Small intestine (tissue), 7 donors: ENCODE measurements at regions not wholly inside any gene's neighbourhood (a gene's known extent, or its start where the extent isn't known, plus 50 kb on each side); places are given as distances from the start of the nearest gene placed in this dataset.
"Not testable (repeated sequence)": the region's sequence is repeated elsewhere in the genome, so short reads cannot be mapped to it uniquely, and the experiment has no call there.

ENCODE experiments used
- DNase-seq, 2 donors: peaks; one replicate each; pipeline versions ENCODE4 v3.0.0 to v3.0.0-alpha.2; 2013
- FAIRE-seq: peaks from 2 replicates; lab custom pipeline; 2012; peaks lifted over from hg19 to GRCh38; lab: Jason Lieb, UNC
- H3K27ac ChIP-seq, 3 donors: one replicate each; pipeline ENCODE4 v1.5.1; 2013; ENCODE audit warnings: low read length in 2 of 3, mild to moderate bottlenecking in 2 of 3, control low read depth in 1 of 3, inconsistent platforms in 1 of 3, low read depth in 1 of 3, moderate library complexity in 1 of 3
- H3K27me3 ChIP-seq, 3 donors: one replicate each; pipeline ENCODE4 v1.6.1; 2013; ENCODE audit warnings: low read length in 3 of 3, inconsistent platforms in 1 of 3; ENCODE audit not compliant: control insufficient read depth in 3 of 3, insufficient read depth in 3 of 3
- H3K36me3 ChIP-seq, 3 donors: one replicate each; pipeline ENCODE4 v1.6.1; 2013; ENCODE audit warnings: low read length in 3 of 3, inconsistent platforms in 1 of 3, low read depth in 1 of 3, mild to moderate bottlenecking in 1 of 3, moderate library complexity in 1 of 3; ENCODE audit not compliant: control insufficient read depth in 3 of 3, insufficient read depth in 2 of 3
- H3K4me1 ChIP-seq, 3 donors: one replicate each; pipeline ENCODE4 v1.6.1; 2013; ENCODE audit warnings: low read length in 2 of 3, inconsistent platforms in 1 of 3, low read depth in 1 of 3, mild to moderate bottlenecking in 1 of 3, moderate library complexity in 1 of 3; ENCODE audit not compliant: control insufficient read depth in 3 of 3, insufficient read depth in 2 of 3
- H3K4me3 ChIP-seq, 3 donors: one replicate each; pipeline ENCODE4 v1.5.1; 2013; ENCODE audit warnings: low read length in 3 of 3, control low read depth in 1 of 3, inconsistent platforms in 1 of 3, low read depth in 1 of 3, mild to moderate bottlenecking in 1 of 3, moderate library complexity in 1 of 3
- H3K9me3 ChIP-seq, 2 donors: one replicate each; pipeline ENCODE4 v1.6.1; 2013; ENCODE audit warnings: low read depth in 1 of 2, low read length in 1 of 2; ENCODE audit not compliant: control insufficient read depth in 2 of 2, insufficient read depth in 1 of 2
- WGBS, 3 donors: extraction: QIAGEN DNeasy Blood & Tissue Kit; methylation state at CpG; one replicate each; pipeline ENCODE4 v1.1.7; 2013; 5-methylcytosine and 5-hydroxymethylcytosine counted together
- donor health status: healthy with polysubstance abuse.
- donor health status: control.
- donor health status: control.
- donor health status: Bipolar disorder and iron deficiency.
- donor health status: healthy.

DNA sequence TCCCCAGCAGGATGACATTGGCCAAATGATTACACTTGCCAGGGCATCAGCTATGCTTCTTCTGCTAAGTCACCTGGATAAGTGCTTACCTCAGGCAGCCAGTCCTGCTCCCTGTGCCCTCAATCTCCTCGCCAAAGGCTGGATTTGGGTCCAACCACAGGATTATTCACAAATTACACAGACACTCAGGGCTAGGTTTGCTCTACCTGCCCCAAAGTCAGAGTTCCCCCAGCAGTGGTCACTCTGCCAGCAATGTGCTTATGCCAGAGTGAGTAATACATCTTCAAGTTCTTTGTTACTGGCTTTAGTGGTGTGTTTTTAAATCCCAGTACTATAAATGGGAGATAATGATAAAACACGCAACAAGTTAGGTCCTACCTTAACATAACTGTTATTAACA is 189.7 kb upstream of the SEMA3D start:
- Histone ChIP-seq H3K27me3 (no peaks in the 10 kb centered on the region), H3K27ac (no peak overlapping the region), H3K4me1 (no peaks in the 10 kb centered on the region), H3K9me3 (no peaks in the 10 kb centered on the region), H3K36me3 (no peaks in the 10 kb centered on the region), H3K4me3 (no peak overlapping the region)
- DNase-seq (no peak), FAIRE-seq (no peak)
- 83 to 90% (median 90%) methylated on average over 2 of the region's 2 CpGs for WGBS, 3 donors

DNA sequence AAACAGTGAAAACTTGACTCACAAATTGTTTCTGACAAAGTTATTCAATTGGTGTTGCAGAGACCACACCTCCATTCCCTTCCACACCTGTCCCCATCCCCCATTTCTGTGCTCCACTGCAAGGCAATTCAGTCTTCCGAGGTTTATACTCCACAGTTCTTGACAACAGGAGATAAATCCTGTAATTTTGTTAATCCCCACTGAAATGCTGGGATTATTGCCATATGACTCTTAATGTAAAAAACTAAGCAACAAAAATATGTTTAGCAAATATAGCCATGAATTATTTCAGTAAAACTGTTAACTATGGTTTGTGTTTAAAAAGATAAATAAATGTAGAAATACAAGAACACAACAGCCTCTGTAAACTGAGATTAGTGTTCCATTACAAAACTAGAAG is 170.1 kb upstream of the SEMA3D start:
- H3K4me3 ChIP-seq = no peak overlapping the region
- no peaks in the 10 kb centered on the region for H3K9me3 ChIP-seq
- no peaks in the 10 kb centered on the region for H3K4me1 ChIP-seq
- DNase-seq (no peak), FAIRE-seq (no peak)
- no peaks in the 10 kb centered on the region for H3K36me3 ChIP-seq
- H3K27ac ChIP-seq = no peak overlapping the region
- 38 to 55% (median 50%) methylated on average over 1 of the region's 1 CpG for WGBS, 3 donors
- no peaks in the 10 kb centered on the region for H3K27me3 ChIP-seq

GRCh38 chr7:85343484-85343883 is 156.6 kb upstream of the SEMA3D start:
- no peak for FAIRE-seq
- DNase-seq = no peak
- H3K36me3 ChIP-seq = no peaks in the 10 kb centered on the region
- no peaks in the 10 kb centered on the region for H3K27me3 ChIP-seq
- no peaks in the 10 kb centered on the region for H3K4me1 ChIP-seq
- no peak overlapping the region for H3K27ac ChIP-seq
- H3K9me3 ChIP-seq = no peaks in the 10 kb centered on the region
- H3K4me3 ChIP-seq = no peak overlapping the region

GRCh38 chr7:85342781-85343180 is 155.9 kb upstream of the SEMA3D start:
- FAIRE-seq = no peak
- H3K27me3 ChIP-seq = no peaks in the 10 kb centered on the region

DNA sequence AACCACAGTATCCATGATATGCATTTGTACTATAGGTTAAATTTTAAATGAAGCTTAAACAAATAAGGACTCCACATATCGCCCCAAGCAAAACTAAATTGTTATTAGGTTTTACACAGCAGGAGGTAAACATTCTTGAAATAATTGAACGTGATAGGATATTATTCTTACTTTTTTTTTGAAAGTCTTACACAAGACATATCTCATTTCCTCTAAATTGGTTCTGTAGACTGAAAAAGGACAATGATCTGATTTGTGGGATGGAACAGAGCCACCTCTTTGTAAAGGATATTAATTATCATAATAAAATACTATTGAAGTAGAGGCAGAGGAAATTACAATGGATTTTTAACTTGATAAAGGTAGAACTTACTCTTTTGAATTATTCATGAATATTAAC is 155.1 kb upstream of the SEMA3D start:
- H3K36me3 ChIP-seq = no peaks in the 10 kb centered on the region
- H3K4me1 ChIP-seq = no peaks in the 10 kb centered on the region
- H3K27me3 ChIP-seq = no peaks in the 10 kb centered on the region
- FAIRE-seq (no peak), DNase-seq (no peak)
- 6 to 48% (median 21%) methylated on average over 2 of the region's 2 CpGs for WGBS, 3 donors
- H3K9me3 ChIP-seq = no peaks in the 10 kb centered on the region
- no peak overlapping the region for H3K4me3 ChIP-seq
- no peak overlapping the region for H3K27ac ChIP-seq

More at GRCh38 chr7:85342781-85343180, 155.9 kb upstream of the SEMA3D start:
- Histone ChIP-seq H3K27ac (no peak overlapping the region), H3K36me3 (no peaks in the 10 kb centered on the region), H3K4me3 (no peak overlapping the region), H3K9me3 (no peaks in the 10 kb centered on the region), H3K4me1 (no peaks in the 10 kb centered on the region)
- DNase-seq = no peak

DNA sequence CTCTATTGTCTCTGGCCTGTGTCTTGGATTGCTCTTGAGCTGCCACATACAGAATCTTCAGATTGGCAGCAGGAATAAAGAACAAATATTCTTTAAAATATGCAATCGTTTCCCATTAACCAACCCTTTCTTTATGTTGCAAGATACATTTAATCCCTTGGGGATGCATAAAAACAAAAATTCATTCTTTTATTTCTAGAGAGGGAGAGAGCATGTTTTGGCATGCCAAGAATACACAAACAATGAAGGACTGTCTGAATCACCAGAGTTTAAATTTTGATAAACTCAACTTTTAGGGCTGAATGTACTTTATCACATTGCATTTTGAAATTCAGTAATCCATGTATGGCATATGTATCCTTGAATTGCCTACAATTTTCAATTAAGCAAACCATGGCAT is 154.3 kb upstream of the SEMA3D start:
- FAIRE-seq = no peak

GRCh38 chr7:85336086-85336485 is 149.2 kb upstream of the SEMA3D start:
- 54 to 59% (median 55%) methylated on average over 1 of the region's 1 CpG for WGBS, 3 donors

More for the DNA sequence above, 154.3 kb upstream of the SEMA3D start:
- Histone ChIP-seq H3K9me3 (no peaks in the 10 kb centered on the region), H3K36me3 (no peaks in the 10 kb centered on the region), H3K4me1 (no peaks in the 10 kb centered on the region), H3K27ac (no peak overlapping the region), H3K27me3 (no peaks in the 10 kb centered on the region), H3K4me3 (no peak overlapping the region)
- DNase-seq = no peak
- 61 to 89% (median 74%) methylated on average over 1 of the region's 1 CpG for WGBS, 3 donors

GRCh38 chr7:85335113-85335512 is 148.3 kb upstream of the SEMA3D start:
- H3K4me3 ChIP-seq, DNase-seq, H3K27me3 ChIP-seq, FAIRE-seq, H3K4me1 ChIP-seq, H3K27ac ChIP-seq, H3K9me3 ChIP-seq, H3K36me3 ChIP-seq: not testable (repeated sequence)
- 73 to 87% (median 78%) methylated on average over 10 to 15 of the region's 15 CpGs for WGBS, 3 donors

More at GRCh38 chr7:85336086-85336485, 149.2 kb upstream of the SEMA3D start:
- FAIRE-seq = no peak
- Histone ChIP-seq H3K4me3 (no peak overlapping the region), H3K36me3 (no peaks in the 10 kb centered on the region), H3K9me3 (no peaks in the 10 kb centered on the region), H3K27me3 (no peaks in the 10 kb centered on the region), H3K4me1 (no peaks in the 10 kb centered on the region), H3K27ac (no peak overlapping the region)
- no peak for DNase-seq

DNA sequence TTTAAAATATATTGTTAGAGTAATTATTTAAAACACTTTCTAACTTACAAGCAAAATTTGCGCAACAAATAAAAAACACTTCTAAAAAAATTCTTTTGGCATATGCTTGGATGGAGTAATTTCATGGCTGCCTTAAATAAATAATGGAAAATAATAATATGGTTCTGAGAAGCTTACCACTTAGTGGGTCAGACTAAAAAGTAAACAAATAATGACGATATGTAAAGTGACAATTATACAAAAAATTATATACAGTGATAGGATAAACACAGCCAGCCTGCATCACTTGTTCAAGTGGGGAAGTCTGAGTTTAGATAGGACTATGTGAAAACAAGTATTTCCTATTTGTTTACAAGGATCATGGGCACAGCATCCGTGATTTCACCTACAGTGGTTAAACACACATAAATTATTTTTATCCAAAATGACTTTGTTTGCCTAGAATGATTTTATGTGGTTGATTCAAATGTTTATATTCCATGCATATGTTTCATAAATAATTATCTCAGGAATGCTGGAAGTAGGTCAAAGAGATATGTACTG is 141.7 kb upstream of the SEMA3D start:
- FAIRE-seq (no peak), DNase-seq (no peak)
- no peak overlapping the region for H3K27ac ChIP-seq
- no peaks in the 10 kb centered on the region for H3K36me3 ChIP-seq
- no peaks in the 10 kb centered on the region for H3K27me3 ChIP-seq
- no peaks in the 10 kb centered on the region for H3K9me3 ChIP-seq
- H3K4me3 ChIP-seq = no peak overlapping the region
- no peaks in the 10 kb centered on the region for H3K4me1 ChIP-seq
- 64 to 80% (median 76%) methylated on average over 3 of the region's 3 CpGs for WGBS, 3 donors
